RWPE2 (cell line): ENCODE measurements at regions not wholly inside any gene's neighbourhood (a gene's known extent, or its start where the extent isn't known, plus 50 kb on each side); places are given as distances from the start of the nearest gene placed in this dataset.

Experiments
- ATAC-seq: fragments of 200-7000 bp; cut with Tn5 transposase; 3 replicates; pipeline ENCODE4 v1.9.1; 2021; ENCODE audit warnings: low read depth
- DNase-seq: peaks from one replicate; pipeline ENCODE4 v3.0.0-alpha.2; 2020; ENCODE audit warnings: low spot score
- H3K27ac ChIP-seq: fragments of 450-650 bp; 2 replicates; pipeline ENCODE4 v1.5.1; 2017; ENCODE audit warnings: mild to moderate bottlenecking; ENCODE audit not compliant: poor library complexity, severe bottlenecking
- H3K27me3 ChIP-seq: fragments of 250-450 bp; sonication (Bioruptor Pico); 2 replicates; pipeline ENCODE4 v1.5.1; 2021; ENCODE audit warnings: mild to moderate bottlenecking, moderate library complexity; ENCODE audit not compliant: insufficient read depth, poor library complexity, severe bottlenecking
- H3K36me3 ChIP-seq: fragments of 250-450 bp; sonication (Bioruptor Pico); 2 replicates; pipeline ENCODE4 v1.5.1; 2020; ENCODE audit warnings: low read depth, mild to moderate bottlenecking, moderate library complexity
- H3K4me1 ChIP-seq: fragments of 250-450 bp; sonication (Bioruptor Pico); 2 replicates; pipeline ENCODE4 v1.5.1; 2021; ENCODE audit warnings: mild to moderate bottlenecking, moderate library complexity; ENCODE audit not compliant: insufficient read depth, poor library complexity, severe bottlenecking
- H3K4me3 ChIP-seq: fragments of 250-450 bp; sonication (Bioruptor Pico); 2 replicates; pipeline ENCODE4 v1.5.1; 2021; ENCODE audit warnings: mild to moderate bottlenecking, moderate library complexity; ENCODE audit not compliant: severe bottlenecking
- H3K9me3 ChIP-seq: fragments of 250-450 bp; sonication (Bioruptor Pico); 2 replicates; pipeline ENCODE4 v1.5.1; 2021; ENCODE audit warnings: mild to moderate bottlenecking, moderate library complexity; ENCODE audit not compliant: severe bottlenecking
- CTCF ChIP-seq: fragments of 450-650 bp; IDR thresholded peaks from one replicate; pipeline ENCODE4 v1.5.1; 2017; ENCODE audit warnings: mild to moderate bottlenecking, moderate library complexity; ENCODE audit not compliant: poor library complexity, severe bottlenecking

DNA sequence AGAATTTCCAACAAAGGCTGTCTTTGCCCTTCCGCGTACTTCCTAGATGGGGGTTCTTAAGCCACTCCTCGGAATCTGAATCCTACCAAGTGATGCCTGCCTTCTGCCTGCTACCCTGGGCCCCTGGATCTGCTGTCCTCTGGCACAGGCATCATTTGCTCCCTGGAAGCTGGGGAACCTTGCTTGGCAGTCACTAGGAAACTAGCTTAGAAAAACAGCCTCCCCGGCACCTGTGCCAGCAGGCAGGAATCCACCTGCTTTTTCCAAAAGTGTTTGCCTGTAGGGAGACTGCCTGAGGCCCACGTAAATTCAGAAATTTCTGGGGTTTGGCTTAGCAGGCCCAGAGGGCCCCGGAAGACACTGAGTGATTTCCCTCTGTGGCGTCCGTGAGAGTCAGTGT, 442.4 kb downstream of the TSHZ3 start:
- DNase-seq (no peak), ATAC-seq (no peak)
- H3K36me3 ChIP-seq = no peaks in the 10 kb centered on the region
- H3K27ac ChIP-seq = no peak overlapping the region
- no peak for TF ChIP-seq CTCF
- no peaks in the 10 kb centered on the region for H3K9me3 ChIP-seq
- H3K27me3 ChIP-seq = no peaks in the 10 kb centered on the region
- H3K4me3 ChIP-seq = no peak overlapping the region
- H3K4me1 ChIP-seq = no peaks in the 10 kb centered on the region

DNA sequence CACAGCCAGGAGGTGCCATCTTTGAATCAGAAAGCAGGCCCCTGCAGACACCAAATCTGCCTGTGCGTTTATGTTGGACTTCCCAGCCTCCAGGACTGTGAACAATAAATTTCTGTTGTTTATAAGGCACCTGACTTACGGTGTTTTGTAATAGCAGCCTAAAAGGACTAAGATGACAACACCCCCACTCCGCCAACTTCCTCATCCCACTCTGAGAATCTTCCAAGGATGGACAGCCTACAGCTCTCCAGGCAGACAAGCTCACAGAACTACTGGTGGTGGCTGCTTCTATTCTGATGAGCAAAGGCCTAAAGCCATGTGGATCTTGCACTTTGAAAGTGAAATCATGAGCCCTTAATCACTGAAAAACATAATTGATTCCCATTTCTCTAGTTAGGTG, 449.2 kb downstream of the TSHZ3 start:
- Histone ChIP-seq H3K27ac (no peak overlapping the region), H3K9me3 (no peaks in the 10 kb centered on the region), H3K36me3 (no peaks in the 10 kb centered on the region), H3K4me1 (no peaks in the 10 kb centered on the region), H3K27me3 (no peaks in the 10 kb centered on the region), H3K4me3 (no peak overlapping the region)
- ATAC-seq (no peak), DNase-seq (no peak)
- TF ChIP-seq CTCF = no peak

GRCh38 chr19:30898353-30899103, 450.7 kb downstream of the TSHZ3 start:
- DNase-seq (no peak), ATAC-seq (no peak)
- H3K27ac ChIP-seq = no peak overlapping the region
- TF ChIP-seq CTCF = no peak
- no peaks in the 10 kb centered on the region for H3K4me1 ChIP-seq
- no peak overlapping the region for H3K4me3 ChIP-seq
- no peaks in the 10 kb centered on the region for H3K27me3 ChIP-seq
- H3K9me3 ChIP-seq = no peaks in the 10 kb centered on the region
- H3K36me3 ChIP-seq = no peaks in the 10 kb centered on the region

DNA sequence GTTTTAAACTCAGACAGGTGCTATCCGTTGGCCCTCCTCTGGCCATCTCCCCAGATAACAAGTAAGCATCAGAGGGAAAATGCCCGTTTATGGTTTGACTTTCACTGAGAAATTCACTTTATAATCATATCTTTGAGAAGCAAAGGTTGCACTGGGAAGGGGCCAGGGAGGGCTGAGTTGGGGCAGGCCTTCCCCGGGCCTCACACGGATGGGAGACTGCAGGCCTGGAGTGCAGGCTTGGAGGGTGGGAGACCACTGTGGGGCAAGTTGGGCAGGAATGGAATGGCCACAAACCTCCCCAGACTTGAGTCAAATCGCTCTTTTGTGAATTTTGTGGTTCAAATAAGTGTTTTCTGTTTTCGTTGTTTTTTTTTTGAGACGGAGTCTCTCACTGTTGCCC, 451.7 kb downstream of the TSHZ3 start:
- no peak for ATAC-seq
- no peaks in the 10 kb centered on the region for H3K9me3 ChIP-seq
- H3K4me1 ChIP-seq = no peaks in the 10 kb centered on the region
- H3K27me3 ChIP-seq = no peaks in the 10 kb centered on the region
- H3K4me3 ChIP-seq = no peak overlapping the region
- no peak for TF ChIP-seq CTCF
- no peak for DNase-seq
- no peaks in the 10 kb centered on the region for H3K36me3 ChIP-seq
- H3K27ac ChIP-seq = no peak overlapping the region

DNA sequence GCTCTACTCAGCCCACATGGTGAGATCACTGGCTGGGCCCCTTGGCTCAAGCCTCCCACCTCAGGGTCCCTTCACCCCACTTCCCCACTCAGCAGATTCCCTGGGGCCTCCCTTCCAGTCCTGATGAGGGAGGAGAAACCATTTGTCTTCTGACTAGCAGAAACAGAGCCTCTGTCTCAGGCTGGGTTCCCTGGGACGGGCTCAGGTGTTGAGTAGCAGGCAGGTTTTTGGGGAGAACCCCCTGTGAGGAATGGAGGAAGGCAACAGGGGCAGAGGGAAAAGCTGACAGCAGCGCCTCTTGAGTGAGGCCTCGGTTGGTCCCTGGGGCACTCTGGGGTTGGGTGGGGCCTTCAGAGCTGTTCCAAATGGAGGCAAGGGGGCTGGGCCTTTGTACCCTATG, 452.2 kb downstream of the TSHZ3 start:
- no peak for ATAC-seq
- Histone ChIP-seq H3K27ac (no peak overlapping the region), H3K36me3 (no peaks in the 10 kb centered on the region), H3K4me3 (no peak overlapping the region), H3K27me3 (no peaks in the 10 kb centered on the region), H3K9me3 (no peaks in the 10 kb centered on the region), H3K4me1 (no peaks in the 10 kb centered on the region)
- DNase-seq = no peak
- TF ChIP-seq CTCF = no peak
